WTC11 (cell line): ENCODE measurements at regions not wholly inside any gene's neighbourhood (a gene's known extent, or its start where the extent isn't known, plus 50 kb on each side); places are given as distances from the start of the nearest gene placed in this dataset.

ENCODE experiments used
- ATAC-seq: fragments of 200-7000 bp; cut with Tn5 transposase; 2 replicates; pipeline ENCODE4 v1.10.0; 2021; ENCODE audit warnings: mild to moderate bottlenecking, moderate library complexity
- CTCF ChIA-PET: fragments of 300-600 bp; sonication (Branson Sonifier 250); formaldehyde crosslinking; loops from one replicate; lab custom pipeline; 2021; ENCODE audit warnings: antibody characterized with exemption; lab: Charles Lee
- POLR2A ChIA-PET: fragments of 350-600 bp; sonication (Branson Sonifier 250); formaldehyde crosslinking; loops from one replicate; lab custom pipeline; 2021; ENCODE audit warnings: antibody characterized with exemption; lab: Charles Lee
- DNase-seq: peaks from one replicate; pipeline ENCODE4 v3.0.0; 2021; ENCODE audit warnings: low spot score
- H3K27ac Mint-ChIP-seq: 2 replicates; pipeline ENCODE4 v1.8.0; 2021; ENCODE audit warnings: mixed read lengths
- H3K27me3 Mint-ChIP-seq: 2 replicates; pipeline ENCODE4 v1.8.0; 2021; ENCODE audit warnings: low read depth, mild to moderate bottlenecking, moderate library complexity, mixed read lengths
- H3K36me3 Mint-ChIP-seq: 2 replicates; pipeline ENCODE4 v1.8.0; 2021; ENCODE audit warnings: mixed read lengths
- H3K4me1 Mint-ChIP-seq: 2 replicates; pipeline ENCODE4 v1.8.0; 2022; ENCODE audit warnings: mixed read lengths
- H3K4me3 Mint-ChIP-seq: 2 replicates; pipeline ENCODE4 v1.8.0; 2021; ENCODE audit warnings: mild to moderate bottlenecking, moderate library complexity, mixed read lengths
- H3K9me3 Mint-ChIP-seq: 2 replicates; pipeline ENCODE4 v1.8.0; 2021; ENCODE audit warnings: mixed read lengths
- CREB1 ChIP-seq: sonication (generic); formaldehyde crosslinking; IDR thresholded peaks from 2 replicates; pipeline ENCODE4 v1.8.0; 2023; ENCODE audit warnings: mild to moderate bottlenecking, missing genetic modification reagents
- CREM ChIP-seq: sonication (generic); formaldehyde crosslinking; IDR thresholded peaks from 2 replicates; pipeline ENCODE4 v1.8.1; 2022; ENCODE audit warnings: mild to moderate bottlenecking, missing genetic modification reagents, moderate library complexity
- CTCF ChIP-seq: fragments of 200-600 bp; IDR thresholded peaks from 2 replicates; pipeline ENCODE4 v1.8.0; 2022; ENCODE audit warnings: antibody characterized with exemption
- E2F1 ChIP-seq: sonication (generic); formaldehyde crosslinking; IDR thresholded peaks from 2 replicates; pipeline ENCODE4 v1.8.0; 2022; ENCODE audit warnings: mild to moderate bottlenecking, missing genetic modification reagents
- E2F5 ChIP-seq: sonication (generic); formaldehyde crosslinking; IDR thresholded peaks from 2 replicates; pipeline ENCODE4 v1.8.1; 2022; ENCODE audit warnings: mild to moderate bottlenecking, moderate library complexity, missing genetic modification reagents
- ERG ChIP-seq: fragments of 250-450 bp; sonication (Bioruptor Pico); IDR thresholded peaks from 2 replicates; pipeline ENCODE4 v1.8.0; 2021; ENCODE audit warnings: mild to moderate bottlenecking
- ETV6 ChIP-seq: sonication (generic); formaldehyde crosslinking; IDR thresholded peaks from 2 replicates; pipeline ENCODE4 v1.8.1; 2022; ENCODE audit warnings: mild to moderate bottlenecking, missing genetic modification reagents
- FOXP1 ChIP-seq: sonication (generic); formaldehyde crosslinking; IDR thresholded peaks from 2 replicates; pipeline ENCODE4 v1.8.0; 2022; ENCODE audit warnings: missing genetic modification reagents, mild to moderate bottlenecking, moderate library complexity, borderline replicate concordance
- HMGA2 ChIP-seq: fragments of 250-450 bp; sonication (Bioruptor Pico); IDR thresholded peaks from 2 replicates; pipeline ENCODE4 v1.4.0; 2021; ENCODE audit warnings: mild to moderate bottlenecking, moderate library complexity
- IRF1 ChIP-seq: sonication (generic); formaldehyde crosslinking; IDR thresholded peaks from 2 replicates; pipeline ENCODE4 v1.8.0; 2023; ENCODE audit warnings: missing genetic modification reagents
- KAT7 ChIP-seq: sonication (generic); formaldehyde crosslinking; IDR thresholded peaks from 2 replicates; pipeline ENCODE4 v1.8.1; 2023; ENCODE audit warnings: missing genetic modification reagents, mild to moderate bottlenecking, borderline replicate concordance
- MAX ChIP-seq: sonication (generic); formaldehyde crosslinking; IDR thresholded peaks from 2 replicates; pipeline ENCODE4 v1.8.0; 2022; ENCODE audit warnings: mild to moderate bottlenecking, missing genetic modification reagents
- MLX ChIP-seq: sonication (generic); formaldehyde crosslinking; IDR thresholded peaks from 2 replicates; pipeline ENCODE4 v1.8.1; 2023; ENCODE audit warnings: mild to moderate bottlenecking, missing genetic modification reagents, moderate library complexity
- NR3C1 ChIP-seq: sonication (generic); formaldehyde crosslinking; conservative IDR thresholded peaks from 2 replicates; pipeline ENCODE4 v1.8.1; 2023; ENCODE audit warnings: low read depth, mild to moderate bottlenecking, missing genetic modification reagents
- PRDM15 ChIP-seq: sonication (generic); formaldehyde crosslinking; IDR thresholded peaks from 2 replicates; pipeline ENCODE4 v1.8.0; 2022; ENCODE audit warnings: missing genetic modification reagents
- PREB ChIP-seq: sonication (generic); formaldehyde crosslinking; IDR thresholded peaks from 2 replicates; pipeline ENCODE4 v1.8.1; 2022; ENCODE audit warnings: mild to moderate bottlenecking, missing genetic modification reagents, moderate library complexity, borderline replicate concordance
- PRRX2 ChIP-seq: fragments of 250-450 bp; sonication (Bioruptor Pico); IDR thresholded peaks from 2 replicates; pipeline ENCODE4 v1.8.0; 2021; ENCODE audit warnings: mild to moderate bottlenecking
- SMAD3 ChIP-seq: sonication (generic); formaldehyde crosslinking; IDR thresholded peaks from 2 replicates; pipeline ENCODE4 v1.8.0; 2022; ENCODE audit warnings: missing genetic modification reagents, mild to moderate bottlenecking, borderline replicate concordance
- ZNF263 ChIP-seq: sonication (generic); formaldehyde crosslinking; IDR thresholded peaks from 2 replicates; pipeline ENCODE4 v1.8.1; 2022; ENCODE audit warnings: low read depth, mild to moderate bottlenecking, moderate library complexity, missing genetic modification reagents
- ZNF423 ChIP-seq: fragments of 250-450 bp; sonication (Bioruptor Pico); IDR thresholded peaks from 2 replicates; pipeline ENCODE4 v2.1.2; 2022; ENCODE audit warnings: mild to moderate bottlenecking, moderate library complexity
- ZNF671 ChIP-seq: fragments of 250-450 bp; sonication (Bioruptor Pico); IDR thresholded peaks from 2 replicates; pipeline ENCODE4 v1.8.0; 2021; ENCODE audit warnings: mild to moderate bottlenecking

GRCh38 chr7:84294847-84295455 lies 100.4 kb upstream of the SEMA3A start:
- Mint-ChIP-seq H3K9me3 (no peaks in the 10 kb centered on the region), H3K27ac (no peak overlapping the region), H3K36me3 (no peaks in the 10 kb centered on the region), H3K4me3 (no peak overlapping the region), H3K4me1 (peaks cover 17% of the 10 kb centered on the region), H3K27me3 (no peaks in the 10 kb centered on the region)
- ATAC-seq (no peak), DNase-seq (no peak)
- ChIA-PET CTCF (no interaction called here), POLR2A (interaction anchor here (0.5 kb wide), 1 partner anchor 137 kb away, joined by 5 read pairs; no protein-coding TSS in a partner anchor)
- TF ChIP-seq ZNF263 (CRISPR knock-in tag) (no peak), FOXP1 (CRISPR knock-in tag) (no peak), MAX (CRISPR knock-in tag) (no peak), CREB1 (no peak), MLX (no peak), ZNF423 (no peak)

GRCh38 chr7:84294391-84294790 lies 99.8 kb upstream of the SEMA3A start:
- no peak overlapping the region for H3K4me3 Mint-ChIP-seq
- H3K36me3 Mint-ChIP-seq: no peaks in the 10 kb centered on the region; the same call in 1 of the 2 replicates
- DNase-seq: no peak
- H3K27me3 Mint-ChIP-seq: peaks cover 4% of the 10 kb centered on the region; the same call in 1 of the 2 replicates
- peaks cover 4% of the 10 kb centered on the region for H3K9me3 Mint-ChIP-seq
- peaks cover 17% of the 10 kb centered on the region for H3K4me1 Mint-ChIP-seq
- TF ChIP-seq CTCF (no peak), KAT7 (CRISPR knock-in tag) (no peak), PRRX2 (CRISPR knock-in tag) (no peak), E2F1 (CRISPR knock-in tag) (no peak), ZNF263 (CRISPR knock-in tag) (no peak), PRDM15 (CRISPR knock-in tag) (no peak), CREM (CRISPR knock-in tag) (no peak), IRF1 (no peak), PREB (CRISPR knock-in tag) (no peak), ERG (CRISPR knock-in tag) (no peak), MLX (no peak), NR3C1 (no peak), ZNF671 (no peak), E2F5 (CRISPR knock-in tag) (no peak), SMAD3 (CRISPR knock-in tag) (no peak), HMGA2 (CRISPR knock-in tag) (no peak), ETV6 (CRISPR knock-in tag) (no peak)
- CTCF ChIA-PET: no interaction called here
- no peak for ATAC-seq
- no peak overlapping the region for H3K27ac Mint-ChIP-seq
- POLR2A ChIA-PET: interaction anchor here (0.5 kb wide), 1 partner anchor 138 kb away, joined by 5 read pairs; no protein-coding TSS in a partner anchor
